Small intestine (tissue), 7 donors: ENCODE measurements at regions not wholly inside any gene's neighbourhood (a gene's known extent, or its start where the extent isn't known, plus 50 kb on each side); places are given as distances from the start of the nearest gene placed in this dataset.

Source experiments
- DNase-seq, 2 donors: peaks; one replicate each; pipeline versions ENCODE4 v3.0.0 to v3.0.0-alpha.2; 2013
- FAIRE-seq: peaks from 2 replicates; lab custom pipeline; 2012; peaks lifted over from hg19 to GRCh38; lab: Jason Lieb, UNC
- H3K27ac ChIP-seq, 3 donors: one replicate each; pipeline ENCODE4 v1.5.1; 2013; ENCODE audit warnings: low read length in 2 of 3, mild to moderate bottlenecking in 2 of 3, control low read depth in 1 of 3, inconsistent platforms in 1 of 3, low read depth in 1 of 3, moderate library complexity in 1 of 3
- H3K27me3 ChIP-seq, 3 donors: one replicate each; pipeline ENCODE4 v1.6.1; 2013; ENCODE audit warnings: low read length in 3 of 3, inconsistent platforms in 1 of 3; ENCODE audit not compliant: control insufficient read depth in 3 of 3, insufficient read depth in 3 of 3
- H3K36me3 ChIP-seq, 3 donors: one replicate each; pipeline ENCODE4 v1.6.1; 2013; ENCODE audit warnings: low read length in 3 of 3, inconsistent platforms in 1 of 3, low read depth in 1 of 3, mild to moderate bottlenecking in 1 of 3, moderate library complexity in 1 of 3; ENCODE audit not compliant: control insufficient read depth in 3 of 3, insufficient read depth in 2 of 3
- H3K4me1 ChIP-seq, 3 donors: one replicate each; pipeline ENCODE4 v1.6.1; 2013; ENCODE audit warnings: low read length in 2 of 3, inconsistent platforms in 1 of 3, low read depth in 1 of 3, mild to moderate bottlenecking in 1 of 3, moderate library complexity in 1 of 3; ENCODE audit not compliant: control insufficient read depth in 3 of 3, insufficient read depth in 2 of 3
- H3K4me3 ChIP-seq, 3 donors: one replicate each; pipeline ENCODE4 v1.5.1; 2013; ENCODE audit warnings: low read length in 3 of 3, control low read depth in 1 of 3, inconsistent platforms in 1 of 3, low read depth in 1 of 3, mild to moderate bottlenecking in 1 of 3, moderate library complexity in 1 of 3
- H3K9me3 ChIP-seq, 2 donors: one replicate each; pipeline ENCODE4 v1.6.1; 2013; ENCODE audit warnings: low read depth in 1 of 2, low read length in 1 of 2; ENCODE audit not compliant: control insufficient read depth in 2 of 2, insufficient read depth in 1 of 2
- WGBS, 3 donors: extraction: QIAGEN DNeasy Blood & Tissue Kit; methylation state at CpG; one replicate each; pipeline ENCODE4 v1.1.7; 2013; 5-methylcytosine and 5-hydroxymethylcytosine counted together
- donor health status: healthy with polysubstance abuse.
- donor health status: control.
- donor health status: control.
- donor health status: Bipolar disorder and iron deficiency.
- donor health status: healthy.

DNA sequence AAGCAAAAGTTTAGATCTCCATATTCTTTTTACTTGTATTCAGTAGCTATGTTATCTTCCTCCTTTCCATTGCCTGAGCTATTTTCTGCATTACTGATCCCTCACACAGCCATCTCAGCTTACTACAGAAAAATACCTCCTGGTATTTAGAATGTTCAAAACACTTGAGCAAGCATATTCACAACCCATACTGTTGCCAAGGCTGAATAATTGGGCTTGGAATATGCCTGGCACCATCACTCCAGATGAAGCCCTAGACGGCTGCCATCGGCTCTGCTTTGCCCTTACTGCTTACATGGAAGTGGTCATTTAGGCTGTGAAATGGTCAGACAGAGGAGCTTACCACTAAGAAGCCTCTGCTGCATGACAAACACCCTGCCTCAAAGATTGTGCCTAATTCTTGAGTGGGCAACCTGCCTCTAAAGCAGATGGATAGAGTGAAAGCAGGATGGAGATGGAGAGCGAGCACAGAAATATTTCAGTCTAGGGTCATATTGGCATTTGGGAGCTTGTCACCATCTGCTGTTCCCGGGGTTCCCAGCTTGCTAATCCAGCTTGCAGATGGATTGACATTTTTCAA, 92.5 kb upstream of the TAS2R1 start:
- no peaks in the 10 kb centered on the region for H3K9me3 ChIP-seq
- no peaks in the 10 kb centered on the region for H3K36me3 ChIP-seq
- DNase-seq (no peak), FAIRE-seq (no peak)
- H3K4me3 ChIP-seq: no peak overlapping the region
- H3K27me3 ChIP-seq: no peaks in the 10 kb centered on the region
- 88 to 95% (median 92%) methylated on average over 4 of the region's 4 CpGs for WGBS, 3 donors
- H3K27ac ChIP-seq: no peak overlapping the region
- no peaks in the 10 kb centered on the region for H3K4me1 ChIP-seq

DNA sequence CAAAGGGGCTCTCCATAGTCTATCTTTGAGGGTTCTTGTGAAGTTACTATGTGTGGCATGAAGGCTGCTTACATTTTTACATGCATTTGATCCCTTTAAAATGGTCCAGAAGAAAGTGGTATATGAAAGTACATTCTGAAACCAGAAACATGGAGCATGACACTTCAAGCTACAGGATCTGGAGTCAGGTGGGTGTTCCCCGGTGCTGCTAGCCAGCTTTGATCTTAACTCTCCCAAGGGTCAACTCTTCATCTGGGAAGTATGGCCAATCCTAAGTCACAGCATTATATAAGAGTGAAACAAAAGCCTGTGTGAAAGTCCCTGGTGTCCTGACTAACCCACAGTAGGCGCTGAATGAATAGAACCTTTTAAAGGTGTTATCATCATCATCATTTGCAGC, 91.0 kb upstream of the TAS2R1 start:
- no peaks in the 10 kb centered on the region for H3K9me3 ChIP-seq
- H3K36me3 ChIP-seq: no peaks in the 10 kb centered on the region
- no peaks in the 10 kb centered on the region for H3K27me3 ChIP-seq
- no peaks in the 10 kb centered on the region for H3K4me1 ChIP-seq
- no peak for DNase-seq
- 58 to 69% (median 66%) methylated on average over 2 of the region's 2 CpGs for WGBS, 3 donors
- H3K4me3 ChIP-seq: no peak overlapping the region
- FAIRE-seq: no peak
- H3K27ac ChIP-seq: no peak overlapping the region

GRCh38 chr5:9720361-9720760, 90.2 kb upstream of the TAS2R1 start:
- Histone ChIP-seq H3K4me1 (no peaks in the 10 kb centered on the region), H3K36me3 (no peaks in the 10 kb centered on the region), H3K9me3 (no peaks in the 10 kb centered on the region), H3K4me3 (no peak overlapping the region), H3K27me3 (no peaks in the 10 kb centered on the region), H3K27ac (no peak overlapping the region)
- FAIRE-seq (no peak), DNase-seq (no peak)
- WGBS, 3 donors: 54 to 77% (median 62%) methylated on average over 5 of the region's 5 CpGs

GRCh38 chr5:9716838-9717281, 86.7 kb upstream of the TAS2R1 start:
- DNase-seq: no peak
- FAIRE-seq: no peak
- no peaks in the 10 kb centered on the region for H3K4me1 ChIP-seq
- 48 to 59% (median 49%) methylated on average over 5 of the region's 5 CpGs for WGBS, 3 donors
- no peaks in the 10 kb centered on the region for H3K9me3 ChIP-seq
- H3K36me3 ChIP-seq: no peaks in the 10 kb centered on the region
- no peak overlapping the region for H3K4me3 ChIP-seq
- H3K27me3 ChIP-seq: no peaks in the 10 kb centered on the region
- H3K27ac ChIP-seq: no peak overlapping the region

DNA sequence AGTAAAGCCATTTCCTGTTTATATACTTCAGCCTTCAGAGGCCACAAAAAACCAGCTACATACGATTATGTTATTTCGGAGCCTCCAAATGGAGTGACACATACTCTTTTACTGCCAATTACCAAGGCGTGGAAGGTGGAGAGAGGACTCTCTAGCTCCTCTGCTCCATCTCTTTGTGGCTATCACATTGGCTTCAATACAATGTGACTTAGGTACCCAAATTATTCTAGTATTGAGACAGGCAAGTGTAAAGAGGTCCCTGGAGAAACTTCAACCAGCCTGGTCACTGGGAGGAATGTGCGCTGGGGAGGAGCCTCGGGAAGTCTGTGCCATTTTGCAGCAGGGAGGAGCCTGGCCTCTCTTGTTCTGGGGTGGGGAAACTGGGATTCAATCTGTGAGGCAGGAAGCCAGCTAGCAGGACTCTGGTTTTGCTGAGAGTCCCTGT, 85.8 kb upstream of the TAS2R1 start:
- Histone ChIP-seq H3K27ac (no peak overlapping the region), H3K27me3 (no peaks in the 10 kb centered on the region), H3K36me3 (no peaks in the 10 kb centered on the region), H3K9me3 (no peaks in the 10 kb centered on the region), H3K4me3 (no peak overlapping the region), H3K4me1 (no peaks in the 10 kb centered on the region)
- DNase-seq: no peak
- no peak for FAIRE-seq
- WGBS, 3 donors: 57 to 63% (median 62%) methylated on average over 5 of the region's 5 CpGs

DNA sequence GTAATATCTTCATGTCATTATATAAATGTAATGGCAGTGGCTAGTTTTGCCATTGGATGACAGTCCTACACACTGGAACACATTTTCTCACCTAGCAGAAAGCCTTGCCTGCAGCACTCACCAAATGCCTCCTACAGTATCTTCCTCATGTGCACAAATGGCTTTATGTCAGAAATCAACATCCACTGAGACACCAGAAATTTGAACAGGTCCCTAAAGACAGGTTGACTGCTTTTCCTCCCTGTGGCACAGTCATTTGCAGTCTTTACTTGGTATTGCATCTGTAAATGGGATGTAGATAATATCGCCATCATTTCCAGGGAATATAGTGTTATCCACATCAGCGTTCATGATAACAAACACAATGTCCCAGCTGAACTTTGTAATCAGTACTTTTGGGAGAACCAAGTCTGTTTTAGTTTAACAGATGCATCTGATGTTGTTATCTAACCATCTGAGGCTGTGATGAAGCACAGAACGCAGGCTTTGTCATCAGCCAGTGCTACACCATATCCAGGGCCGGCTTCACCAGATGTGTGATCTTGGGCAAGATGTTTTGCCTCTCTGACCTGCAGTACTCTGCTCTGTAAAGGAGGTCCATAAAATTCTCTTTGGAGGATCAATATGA, 83.9 kb upstream of the TAS2R1 start:
- Histone ChIP-seq H3K36me3 (no peaks in the 10 kb centered on the region), H3K4me3 (no peak overlapping the region), H3K27ac (no peak overlapping the region), H3K27me3 (no peaks in the 10 kb centered on the region), H3K4me1 (no peaks in the 10 kb centered on the region), H3K9me3 (no peaks in the 10 kb centered on the region)
- DNase-seq (no peak), FAIRE-seq (no peak)
- WGBS, 3 donors: 58 to 65% (median 64%) methylated on average over 4 of the region's 4 CpGs

- no peak overlapping the region for H3K27ac ChIP-seq
- no peak for DNase-seq
- H3K9me3 ChIP-seq: no peaks in the 10 kb centered on the region
- 57 to 69% (median 62%) methylated on average over 4 of the region's 4 CpGs for WGBS, 3 donors
- H3K4me1 ChIP-seq: no peaks in the 10 kb centered on the region
- H3K4me3 ChIP-seq: no peak overlapping the region
- H3K36me3 ChIP-seq: no peaks in the 10 kb centered on the region
- no peaks in the 10 kb centered on the region for H3K27me3 ChIP-seq
- no peak for FAIRE-seq
These were observed 83.2 kb upstream of the TAS2R1 start for GRCh38 chr5:9713356-9713755.

DNA sequence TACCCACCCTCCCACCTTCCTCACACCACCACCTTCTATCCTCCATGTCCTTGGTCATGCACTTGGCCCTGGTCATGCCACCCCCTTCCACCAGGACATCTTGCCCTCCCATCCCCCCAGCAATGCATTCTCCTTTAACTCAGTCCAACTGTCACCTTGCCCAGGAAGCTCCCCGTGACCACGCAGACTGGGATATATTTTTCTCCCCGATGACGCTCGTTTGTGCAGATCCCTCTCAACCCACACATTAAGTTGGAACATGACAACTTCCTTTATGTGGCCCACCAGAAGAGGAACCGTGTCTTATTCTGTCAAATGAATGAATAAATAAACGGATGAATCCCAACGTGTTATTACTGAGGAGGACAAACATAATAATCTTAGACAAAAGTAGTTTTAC, 82.8 kb upstream of the TAS2R1 start:
- Histone ChIP-seq H3K4me1 (no peaks in the 10 kb centered on the region), H3K36me3 (no peaks in the 10 kb centered on the region), H3K9me3 (no peaks in the 10 kb centered on the region), H3K27ac (no peak overlapping the region), H3K27me3 (no peaks in the 10 kb centered on the region), H3K4me3 (no peak overlapping the region)
- WGBS, 3 donors: 51 to 75% (median 57%) methylated on average over 8 of the region's 8 CpGs
- DNase-seq (no peak), FAIRE-seq (no peak)

- Histone ChIP-seq H3K9me3 (no peaks in the 10 kb centered on the region), H3K36me3 (no peaks in the 10 kb centered on the region), H3K27ac (no peak overlapping the region), H3K4me3 (no peak overlapping the region), H3K4me1 (no peaks in the 10 kb centered on the region), H3K27me3 (no peaks in the 10 kb centered on the region)
- FAIRE-seq (no peak), DNase-seq (no peak)
- WGBS, 3 donors: 49 to 68% (median 52%) methylated on average over 4 of the region's 4 CpGs
These were observed 82.4 kb upstream of the TAS2R1 start for GRCh38 chr5:9712506-9712905.
